PFSK-1 (cell line): ENCODE measurements at regions not wholly inside any gene's neighbourhood (a gene's known extent, or its start where the extent isn't known, plus 50 kb on each side); places are given as distances from the start of the nearest gene placed in this dataset.

Source experiments
- POLR2AphosphoS5 ChIP-seq: IDR thresholded peaks from 2 replicates; pipeline ENCODE4 v1.6.1; 2012; ENCODE audit warnings: low read depth, mild to moderate bottlenecking, control low read depth, low read length, moderate library complexity
- TAF1 ChIP-seq: IDR thresholded peaks from 2 replicates; pipeline ENCODE4 v1.6.1; 2012; ENCODE audit warnings: low read length, control low read depth, borderline replicate concordance; ENCODE audit not compliant: insufficient read depth
- TF ChIP-seq, protein P1 (sequence below), 2 experiments: IDR thresholded peaks; 2 replicates each; pipeline versions ENCODE4 v1.6.1 to v1.8.0; 2011 to 2012; ENCODE audit warnings: low read depth in 2 of 2, low read length in 2 of 2, control low read depth in 1 of 2, inconsistent platforms in 1 of 2, mild to moderate bottlenecking in 1 of 2, moderate library complexity in 1 of 2; ENCODE audit not compliant: insufficient read depth in 1 of 2

DNA sequence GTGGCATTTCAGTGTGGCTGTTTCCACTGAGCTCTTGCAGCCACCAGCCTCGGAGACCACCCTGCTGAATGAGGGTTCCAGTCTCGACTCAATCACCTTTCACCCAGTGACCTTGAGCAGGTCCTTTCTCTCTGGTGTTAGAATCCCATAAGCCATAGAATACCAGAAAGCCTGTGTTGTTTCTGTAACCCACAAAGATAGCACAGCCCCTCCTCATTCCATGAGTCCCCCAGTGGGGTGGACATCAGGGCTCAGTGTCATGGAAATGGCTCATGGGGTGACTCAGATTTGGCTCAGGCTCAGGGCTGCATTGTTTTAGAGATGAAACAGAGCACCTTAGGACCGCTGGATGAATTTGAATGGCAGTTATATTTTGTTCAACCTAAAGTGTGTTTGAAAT, 171.5 kb downstream of the PTPN11 start:
- TF ChIP-seq POLR2AphosphoS5 (no peak), TAF1 (no peak)
- TF ChIP-seq, protein P1, sequence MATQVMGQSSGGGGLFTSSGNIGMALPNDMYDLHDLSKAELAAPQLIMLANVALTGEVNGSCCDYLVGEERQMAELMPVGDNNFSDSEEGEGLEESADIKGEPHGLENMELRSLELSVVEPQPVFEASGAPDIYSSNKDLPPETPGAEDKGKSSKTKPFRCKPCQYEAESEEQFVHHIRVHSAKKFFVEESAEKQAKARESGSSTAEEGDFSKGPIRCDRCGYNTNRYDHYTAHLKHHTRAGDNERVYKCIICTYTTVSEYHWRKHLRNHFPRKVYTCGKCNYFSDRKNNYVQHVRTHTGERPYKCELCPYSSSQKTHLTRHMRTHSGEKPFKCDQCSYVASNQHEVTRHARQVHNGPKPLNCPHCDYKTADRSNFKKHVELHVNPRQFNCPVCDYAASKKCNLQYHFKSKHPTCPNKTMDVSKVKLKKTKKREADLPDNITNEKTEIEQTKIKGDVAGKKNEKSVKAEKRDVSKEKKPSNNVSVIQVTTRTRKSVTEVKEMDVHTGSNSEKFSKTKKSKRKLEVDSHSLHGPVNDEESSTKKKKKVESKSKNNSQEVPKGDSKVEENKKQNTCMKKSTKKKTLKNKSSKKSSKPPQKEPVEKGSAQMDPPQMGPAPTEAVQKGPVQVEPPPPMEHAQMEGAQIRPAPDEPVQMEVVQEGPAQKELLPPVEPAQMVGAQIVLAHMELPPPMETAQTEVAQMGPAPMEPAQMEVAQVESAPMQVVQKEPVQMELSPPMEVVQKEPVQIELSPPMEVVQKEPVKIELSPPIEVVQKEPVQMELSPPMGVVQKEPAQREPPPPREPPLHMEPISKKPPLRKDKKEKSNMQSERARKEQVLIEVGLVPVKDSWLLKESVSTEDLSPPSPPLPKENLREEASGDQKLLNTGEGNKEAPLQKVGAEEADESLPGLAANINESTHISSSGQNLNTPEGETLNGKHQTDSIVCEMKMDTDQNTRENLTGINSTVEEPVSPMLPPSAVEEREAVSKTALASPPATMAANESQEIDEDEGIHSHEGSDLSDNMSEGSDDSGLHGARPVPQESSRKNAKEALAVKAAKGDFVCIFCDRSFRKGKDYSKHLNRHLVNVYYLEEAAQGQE (IDR thresholded peaks at IDR 0.05; ENCODE audit: insufficient read depth in 1 of 2, low read depth in 2 of 2, low read length in 2 of 2) = no peak
